IMR-90 (cell line): ENCODE measurements at regions not wholly inside any gene's neighbourhood (a gene's known extent, or its start where the extent isn't known, plus 50 kb on each side); places are given as distances from the start of the nearest gene placed in this dataset.

Experiments
- ATAC-seq: fragments of 200-7000 bp; cut with Tn5 transposase; 2 replicates; pipeline ENCODE4 v1.9.1; 2020; ENCODE audit warnings: low read depth, mild to moderate bottlenecking, moderate library complexity
- BruUV-seq: library from RNA; stranded (reverse); fragments of 400-500 nt; replicated peaks from 2 replicates; lab custom pipeline; 2021; lab: Mats Ljungman, UMichigan
- CTCF ChIA-PET: fragments of 300-600 bp; formaldehyde crosslinking; extraction: SDS; loops from one replicate; lab custom pipeline; 2021; ENCODE audit warnings: antibody characterized with exemption; lab: Yijun Ruan, JAX
- POLR2A ChIA-PET: fragments of 300-600 bp; sonication (Branson Sonifier 250); formaldehyde crosslinking; loops from one replicate; lab custom pipeline; 2022; ENCODE audit warnings: antibody characterized with exemption; ENCODE audit not compliant: unreplicated experiment; lab: Charles Lee
- DNase-seq: peaks from one replicate; pipeline ENCODE4 v3.0.0; 2013
- H2AFZ ChIP-seq: replicated peaks from 2 replicates; pipeline ENCODE3; 2013; ENCODE audit warnings: low read length, mild to moderate bottlenecking; ENCODE audit not compliant: poor library complexity
- H2AK5ac ChIP-seq: 2 replicates; pipeline ENCODE4 v1.6.1; 2013; ENCODE audit warnings: low read depth, low read length, inconsistent platforms
- H2AK9ac ChIP-seq: replicated peaks from 2 replicates; pipeline ENCODE3; 2013; ENCODE audit warnings: mild to moderate bottlenecking, low read depth, low read length, moderate library complexity; ENCODE audit not compliant: poor library complexity
- H2BK120ac ChIP-seq: 2 replicates; pipeline ENCODE4 v1.6.1; 2013; ENCODE audit warnings: low read depth, low read length, inconsistent platforms
- H2BK15ac ChIP-seq: 3 replicates; pipeline ENCODE4 v1.6.1; 2013; ENCODE audit warnings: low read depth, low read length, inconsistent platforms
- H2BK20ac ChIP-seq: 2 replicates; pipeline ENCODE4 v1.6.1; 2013; ENCODE audit warnings: low read depth, mild to moderate bottlenecking, inconsistent platforms, low read length, moderate library complexity
- H2BK5ac ChIP-seq: 2 replicates; pipeline ENCODE4 v1.6.1; 2013; ENCODE audit warnings: mild to moderate bottlenecking, low read depth, low read length, inconsistent platforms; ENCODE audit not compliant: poor library complexity, severe bottlenecking
- H3K14ac ChIP-seq: replicated peaks from 2 replicates; pipeline ENCODE4 v1.6.1; 2013; ENCODE audit warnings: low read depth, low read length, inconsistent platforms
- H3K18ac ChIP-seq: 2 replicates; pipeline ENCODE4 v1.6.1; 2013; ENCODE audit warnings: low read depth, low read length, control low read depth
- H3K23ac ChIP-seq: 2 replicates; pipeline ENCODE4 v1.6.1; 2013; ENCODE audit warnings: low read depth, low read length, inconsistent platforms
- H3K27ac ChIP-seq: 2 replicates; pipeline ENCODE4 v1.5.1; 2013; ENCODE audit warnings: mild to moderate bottlenecking, control low read depth, low read length; ENCODE audit not compliant: insufficient read depth
- H3K27me3 ChIP-seq: 2 replicates; pipeline ENCODE4 v1.6.1; 2013; ENCODE audit warnings: low read length; ENCODE audit not compliant: control insufficient read depth, insufficient read depth
- H3K36me3 ChIP-seq: 2 replicates; pipeline ENCODE4 v1.6.1; 2013; ENCODE audit warnings: low read length, mixed read lengths; ENCODE audit not compliant: control insufficient read depth, insufficient read depth
- H3K4ac ChIP-seq: 2 replicates; pipeline ENCODE4 v1.6.1; 2013; ENCODE audit warnings: low read depth, low read length, inconsistent platforms
- H3K4me1 ChIP-seq: 2 replicates; pipeline ENCODE4 v1.6.1; 2013; ENCODE audit warnings: low read length, mixed read lengths; ENCODE audit not compliant: control insufficient read depth, insufficient read depth
- H3K4me2 ChIP-seq: 2 replicates; pipeline ENCODE4 v1.6.1; 2013; ENCODE audit warnings: low read depth, mild to moderate bottlenecking, control low read depth, low read length, moderate library complexity
- H3K4me3 ChIP-seq: 2 replicates; pipeline ENCODE4 v1.5.1; 2013; ENCODE audit warnings: low read depth, mild to moderate bottlenecking, control low read depth, low read length, moderate library complexity; ENCODE audit not compliant: insufficient read depth
- H3K56ac ChIP-seq: 2 replicates; pipeline ENCODE4 v1.6.1; 2013; ENCODE audit warnings: low read length, inconsistent platforms; ENCODE audit not compliant: insufficient read depth; ENCODE audit errors: extremely low read depth
- H3K79me1 ChIP-seq, 2 experiments: 2 replicates each; pipeline ENCODE4 v1.6.1; 2013; ENCODE audit warnings: low read length in 2 of 2, inconsistent platforms in 1 of 2, low read depth in 1 of 2
- H3K9ac ChIP-seq: 2 replicates; pipeline ENCODE4 v1.6.1; 2013; ENCODE audit warnings: low read depth, low read length, control low read depth
- H3K9me1 ChIP-seq: 2 replicates; pipeline ENCODE4 v1.6.1; 2013; ENCODE audit warnings: low read length, inconsistent platforms; ENCODE audit not compliant: insufficient read depth
- H3K9me3 ChIP-seq: 2 replicates; pipeline ENCODE4 v1.6.1; 2013; ENCODE audit warnings: low read length; ENCODE audit not compliant: control insufficient read depth, insufficient read depth
- H4K20me1 ChIP-seq: 2 replicates; pipeline ENCODE4 v1.6.1; 2013; ENCODE audit warnings: low read length, inconsistent platforms; ENCODE audit not compliant: insufficient read depth
- H4K5ac ChIP-seq: 2 replicates; pipeline ENCODE4 v1.6.1; 2013; ENCODE audit warnings: mild to moderate bottlenecking, low read depth, low read length, control low read depth
- H4K8ac ChIP-seq, 2 experiments: 2 replicates each; pipeline ENCODE4 v1.6.1; 2013; ENCODE audit warnings: low read depth in 2 of 2, low read length in 2 of 2, control low read depth in 1 of 2, inconsistent platforms in 1 of 2
- H4K91ac ChIP-seq: 2 replicates; pipeline ENCODE4 v1.6.1; 2013; ENCODE audit warnings: low read depth, low read length, inconsistent platforms; ENCODE audit not compliant: insufficient read depth
- MAZ ChIP-seq: IDR thresholded peaks from 2 replicates; pipeline ENCODE4 v1.6.1; 2012; ENCODE audit warnings: low read depth, mild to moderate bottlenecking, low read length, improper control_type of control experiment, moderate library complexity, borderline replicate concordance
- MXI1 ChIP-seq: IDR thresholded peaks from 2 replicates; pipeline ENCODE4 v1.6.1; 2012; ENCODE audit warnings: low read depth, mild to moderate bottlenecking, low read length, moderate library complexity, borderline replicate concordance
- WGBS, 2 experiments: methylation state at CpG; one replicate each; pipeline versions ENCODE4 v1.1.5 to v1.1.7; 2013; ENCODE audit warnings: missing lambda C conversion rate in 2 of 2; ENCODE audit not compliant: insufficient read length in 1 of 2; ENCODE audit errors: extremely low coverage in 2 of 2; 5-methylcytosine and 5-hydroxymethylcytosine counted together
- dilution Hi-C: fragments of 300-500 bp; cut with HindIII; formaldehyde crosslinking; loops from one replicate; pipeline ENCODE4 v1.14.3; 2018; ENCODE audit warnings: low sequenced_read_pairs; ENCODE audit not compliant: unreplicated experiment
- in situ Hi-C: fragments of 300-500 bp; cut with MboI; formaldehyde crosslinking; loops from 3 replicates; pipeline ENCODE4 v1.14.3; 2019; ENCODE audit warnings: low sequenced_read_pairs, inconsistent platforms, mixed read lengths
- intact Hi-C: fragments of 100-400 bp; cut with micrococcal nuclease; formaldehyde crosslinking; loops from 2 replicates; pipeline ENCODE4 v1.10.0; 2022
- TF ChIP-seq, protein P1 (sequence below): fragments of 150-350 bp; IDR thresholded peaks from 2 replicates; pipeline ENCODE4 v1.6.1; 2016; ENCODE audit warnings: low read depth, mild to moderate bottlenecking, low read length, moderate library complexity, borderline replicate concordance

GRCh38 chr11:115042002-115042401 is 363.7 kb downstream of the NXPE2 start:
- ATAC-seq = no peak
- dilution Hi-C loops (no loop called here), intact Hi-C loops (no loop called here), in situ Hi-C loops (no loop called here)
- no TSS peak for BruUV-seq
- Histone ChIP-seq H2BK120ac (no peak overlapping the region), H2AFZ (no peak overlapping the region), H2BK5ac (no peak overlapping the region), H4K20me1 (no peaks in the 10 kb centered on the region), H3K14ac (no peak overlapping the region), H3K4ac (no peak overlapping the region), H2AK9ac (no peak overlapping the region), H2BK15ac (no peak overlapping the region), H4K5ac (no peak overlapping the region), H4K91ac (no peak overlapping the region), H3K23ac (no peak overlapping the region), H3K27ac (no peak overlapping the region), H2AK5ac (no peak overlapping the region), H3K36me3 (no peaks in the 10 kb centered on the region), H4K8ac (no peak overlapping the region), H3K4me1 (no peaks in the 10 kb centered on the region), H3K27me3 (no peaks in the 10 kb centered on the region), H3K4me2 (no peak overlapping the region), H3K9me3 (no peaks in the 10 kb centered on the region), H3K56ac (no peak overlapping the region), H3K18ac (no peak overlapping the region), H3K79me1 (no peaks in the 10 kb centered on the region), H3K9ac (no peak overlapping the region), H3K9me1 (no peaks in the 10 kb centered on the region), H3K4me3 (no peak overlapping the region), H2BK20ac (no peak overlapping the region)
- TF ChIP-seq MAZ (no peak), MXI1 (no peak)
- TF ChIP-seq, protein P1, sequence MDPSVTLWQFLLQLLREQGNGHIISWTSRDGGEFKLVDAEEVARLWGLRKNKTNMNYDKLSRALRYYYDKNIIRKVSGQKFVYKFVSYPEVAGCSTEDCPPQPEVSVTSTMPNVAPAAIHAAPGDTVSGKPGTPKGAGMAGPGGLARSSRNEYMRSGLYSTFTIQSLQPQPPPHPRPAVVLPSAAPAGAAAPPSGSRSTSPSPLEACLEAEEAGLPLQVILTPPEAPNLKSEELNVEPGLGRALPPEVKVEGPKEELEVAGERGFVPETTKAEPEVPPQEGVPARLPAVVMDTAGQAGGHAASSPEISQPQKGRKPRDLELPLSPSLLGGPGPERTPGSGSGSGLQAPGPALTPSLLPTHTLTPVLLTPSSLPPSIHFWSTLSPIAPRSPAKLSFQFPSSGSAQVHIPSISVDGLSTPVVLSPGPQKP = no peak
- ChIA-PET CTCF (no interaction called here), POLR2A (no interaction called here)
- no CpG with 5 or more reads among the region's 3 CpGs for WGBS, 2 experiments
- no peak for DNase-seq
